ENCODE measurements at regions not wholly inside any gene's neighbourhood (a gene's known extent, or its start where the extent isn't known, plus 50 kb on each side); places are given as distances from the start of the nearest gene placed in this dataset.

DNA sequence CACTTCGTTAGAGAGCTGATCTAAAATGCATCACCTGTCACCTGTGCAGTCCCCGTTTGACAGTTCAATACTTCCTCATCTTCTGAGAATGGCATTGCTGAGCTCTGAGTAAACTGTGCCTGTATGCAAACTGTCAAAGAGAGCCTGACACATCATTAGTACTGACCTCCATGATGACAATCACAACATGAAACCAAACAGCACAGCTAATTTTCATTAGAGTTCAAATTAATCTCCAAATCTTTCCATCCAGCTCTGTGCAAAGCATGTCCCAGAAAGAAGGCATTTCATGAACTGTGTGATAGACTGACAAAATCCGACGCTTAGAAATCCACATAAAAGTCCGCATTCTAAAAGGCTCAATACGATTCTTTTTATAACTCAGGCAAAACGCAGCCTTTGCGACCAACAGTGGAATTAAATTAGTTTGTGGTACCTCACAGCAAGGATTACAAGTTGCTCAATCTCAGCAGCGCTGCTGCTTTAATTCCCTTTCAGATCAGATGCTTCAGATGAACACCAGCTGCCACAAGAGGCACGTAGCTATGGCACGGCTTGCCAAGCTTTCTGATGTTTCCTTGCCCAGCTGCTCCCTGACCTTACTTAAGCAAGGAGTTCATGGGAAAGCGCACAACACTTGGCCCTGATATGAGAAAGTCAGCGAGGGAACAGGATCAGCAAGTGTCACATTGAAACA lies 765.5 kb upstream of the PRMT6 start:
- Histone ChIP-seq H3K36me3 (ENCODE audit: control insufficient read depth in 2 of 2, insufficient read depth in 2 of 2, low read length in 1 of 2) (no peaks in the 10 kb centered on the region), H3K79me2 (ENCODE audit: control insufficient read depth, insufficient read depth, low read length) (no peaks in the 10 kb centered on the region), H3K9me3 (replicated peaks; ENCODE audit: control insufficient read depth, insufficient read depth, low read length) (no peaks in the 10 kb centered on the region), H3K4me1 (ENCODE audit: control insufficient read depth, insufficient read depth, low read length) (no peaks in the 10 kb centered on the region), H3K4me2 (ENCODE audit: control insufficient read depth, insufficient read depth) (no peak overlapping the region), H3K4me3 (no peak overlapping the region), H4K20me1 (ENCODE audit: control insufficient read depth, insufficient read depth) (no peaks in the 10 kb centered on the region), H2AFZ (ENCODE audit: control insufficient read depth, low read depth, low read length) (no peak overlapping the region), H3K9ac (ENCODE audit: control insufficient read depth, insufficient read depth, low read length) (no peak overlapping the region), H3K27me3 (replicated peaks in 1 of 2; ENCODE audit: control insufficient read depth in 2 of 2, insufficient read depth in 2 of 2, low read length in 1 of 2) (no peaks in the 10 kb centered on the region), H3K27ac (ENCODE audit: control insufficient read depth, insufficient read depth) (no peak overlapping the region)
- FAIRE-seq (peak; percentile 38), ATAC-seq (no peak), DNase-seq (ENCODE audit: low read depth, low spot score) (no peak)
- WGBS (ENCODE audit: insufficient coverage, insufficient replicate concordance, low lambda C conversion rate, missing lambda C conversion rate) = 39% methylated on average over 13 of the region's 13 CpGs
- SMC1A ChIA-PET (ENCODE audit: uncharacterized antibody, unreplicated experiment) = interaction anchor here (0.8 kb wide), 1 partner anchor 10 kb away, joined by 3 read pairs; no protein-coding TSS in a partner anchor
- POLR2A ChIA-PET = no interaction called here
- RAD21 ChIA-PET (ENCODE audit: unreplicated experiment) = no interaction called here
- intact Hi-C loops (cut with micrococcal nuclease; ENCODE audit: unreplicated experiment) = no loop called here
- no peak for TF ChIP-seq CEBPB (IDR thresholded peaks at IDR 0.05; ENCODE audit: borderline replicate concordance in 1 of 2, low read depth in 2 of 2, low read length in 2 of 2)
- TF ChIP-seq TCF3 (IDR thresholded peaks at IDR 0.05; ENCODE audit: borderline replicate concordance, insufficient read depth, low read depth, low read length) = no peak
- TF ChIP-seq, protein P1, sequence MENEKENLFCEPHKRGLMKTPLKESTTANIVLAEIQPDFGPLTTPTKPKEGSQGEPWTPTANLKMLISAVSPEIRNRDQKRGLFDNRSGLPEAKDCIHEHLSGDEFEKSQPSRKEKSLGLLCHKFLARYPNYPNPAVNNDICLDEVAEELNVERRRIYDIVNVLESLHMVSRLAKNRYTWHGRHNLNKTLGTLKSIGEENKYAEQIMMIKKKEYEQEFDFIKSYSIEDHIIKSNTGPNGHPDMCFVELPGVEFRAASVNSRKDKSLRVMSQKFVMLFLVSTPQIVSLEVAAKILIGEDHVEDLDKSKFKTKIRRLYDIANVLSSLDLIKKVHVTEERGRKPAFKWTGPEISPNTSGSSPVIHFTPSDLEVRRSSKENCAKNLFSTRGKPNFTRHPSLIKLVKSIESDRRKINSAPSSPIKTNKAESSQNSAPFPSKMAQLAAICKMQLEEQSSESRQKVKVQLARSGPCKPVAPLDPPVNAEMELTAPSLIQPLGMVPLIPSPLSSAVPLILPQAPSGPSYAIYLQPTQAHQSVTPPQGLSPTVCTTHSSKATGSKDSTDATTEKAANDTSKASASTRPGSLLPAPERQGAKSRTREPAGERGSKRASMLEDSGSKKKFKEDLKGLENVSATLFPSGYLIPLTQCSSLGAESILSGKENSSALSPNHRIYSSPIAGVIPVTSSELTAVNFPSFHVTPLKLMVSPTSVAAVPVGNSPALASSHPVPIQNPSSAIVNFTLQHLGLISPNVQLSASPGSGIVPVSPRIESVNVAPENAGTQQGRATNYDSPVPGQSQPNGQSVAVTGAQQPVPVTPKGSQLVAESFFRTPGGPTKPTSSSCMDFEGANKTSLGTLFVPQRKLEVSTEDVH (IDR thresholded peaks at IDR 0.05; ENCODE audit: low read depth, partially characterized antibody) = no peak
- TF ChIP-seq YBX1 (IDR thresholded peaks at IDR 0.05) = no peak
- CTCF ChIA-PET = no interaction called here
- no TSS peak for BruUV-seq (replicated peaks)
- in situ Hi-C loops (cut with MboI) = no loop called here

DNA sequence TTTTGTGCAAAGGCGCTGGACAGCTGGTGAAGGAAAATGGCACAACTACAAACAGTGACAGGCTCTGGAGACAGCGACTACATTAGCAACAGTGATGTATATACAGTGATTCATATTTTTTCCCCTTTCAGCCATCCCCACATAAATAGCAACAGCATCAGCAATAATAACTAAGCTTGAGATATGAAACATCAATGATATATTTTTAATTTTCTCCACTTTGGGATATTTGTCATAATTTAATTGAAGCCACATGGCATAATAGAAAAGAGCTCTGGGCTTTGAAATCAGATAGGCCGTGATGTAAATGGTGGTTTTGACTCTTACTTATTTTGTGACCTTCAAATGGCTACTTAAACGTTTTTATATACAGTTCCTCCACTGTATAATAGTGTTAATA lies 764.3 kb upstream of the PRMT6 start:
- no TSS peak for BruUV-seq (replicated peaks)
- Histone ChIP-seq H3K27ac (ENCODE audit: control insufficient read depth, insufficient read depth) (no peak overlapping the region), H3K4me1 (ENCODE audit: control insufficient read depth, insufficient read depth, low read length) (no peaks in the 10 kb centered on the region), H3K9me3 (replicated peaks; ENCODE audit: control insufficient read depth, insufficient read depth, low read length) (no peaks in the 10 kb centered on the region), H3K9ac (ENCODE audit: control insufficient read depth, insufficient read depth, low read length) (no peak overlapping the region), H2AFZ (ENCODE audit: control insufficient read depth, low read depth, low read length) (no peak overlapping the region), H3K36me3 (ENCODE audit: control insufficient read depth in 2 of 2, insufficient read depth in 2 of 2, low read length in 1 of 2) (no peaks in the 10 kb centered on the region), H3K27me3 (replicated peaks in 1 of 2; ENCODE audit: control insufficient read depth in 2 of 2, insufficient read depth in 2 of 2, low read length in 1 of 2) (no peaks in the 10 kb centered on the region), H3K4me3 (no peak overlapping the region), H4K20me1 (ENCODE audit: control insufficient read depth, insufficient read depth) (no peaks in the 10 kb centered on the region), H3K79me2 (ENCODE audit: control insufficient read depth, insufficient read depth, low read length) (no peaks in the 10 kb centered on the region), H3K4me2 (ENCODE audit: control insufficient read depth, insufficient read depth) (no peak overlapping the region)
- intact Hi-C loops (cut with micrococcal nuclease; ENCODE audit: unreplicated experiment) (no loop called here), in situ Hi-C loops (cut with MboI) (no loop called here)
- TF ChIP-seq EED (IDR thresholded peaks at IDR 0.05; ENCODE audit: low read depth) (no peak), SMARCA5 (IDR thresholded peaks at IDR 0.05) (no peak), CBX5 (IDR thresholded peaks at IDR 0.05; ENCODE audit: low read depth) (no peak), SUPT20H (IDR thresholded peaks at IDR 0.05; ENCODE audit: borderline replicate concordance, control insufficient read depth, low read depth, low read length) (no peak)
- ChIA-PET SMC1A (ENCODE audit: uncharacterized antibody, unreplicated experiment) (no interaction called here), RAD21 (ENCODE audit: unreplicated experiment) (no interaction called here), POLR2A (no interaction called here), CTCF (no interaction called here)
- DNase-seq (ENCODE audit: low read depth, low spot score) (no peak), FAIRE-seq (no peak), ATAC-seq (no peak)
- 26% methylated on average over 4 of the region's 4 CpGs for WGBS (ENCODE audit: insufficient coverage, insufficient replicate concordance, low lambda C conversion rate, missing lambda C conversion rate)

Measured in GM12878 (cell line).